NCI-H345 treated with DMSO at 0.1 percent for 48 hours (cell line): ENCODE measurements at regions not wholly inside any gene's neighbourhood (a gene's known extent, or its start where the extent isn't known, plus 50 kb on each side); places are given as distances from the start of the nearest gene placed in this dataset.

Experiments
- DNase-seq: peaks from one replicate; lab custom pipeline; 2025; ENCODE audit not compliant: unreplicated experiment; lab: John Stamatoyannopoulos, UW

GRCh38 chr10:43715334-43715733 lies 66.7 kb upstream of the ZNF32 start:
- peak; percentile 4 for DNase-seq

DNA sequence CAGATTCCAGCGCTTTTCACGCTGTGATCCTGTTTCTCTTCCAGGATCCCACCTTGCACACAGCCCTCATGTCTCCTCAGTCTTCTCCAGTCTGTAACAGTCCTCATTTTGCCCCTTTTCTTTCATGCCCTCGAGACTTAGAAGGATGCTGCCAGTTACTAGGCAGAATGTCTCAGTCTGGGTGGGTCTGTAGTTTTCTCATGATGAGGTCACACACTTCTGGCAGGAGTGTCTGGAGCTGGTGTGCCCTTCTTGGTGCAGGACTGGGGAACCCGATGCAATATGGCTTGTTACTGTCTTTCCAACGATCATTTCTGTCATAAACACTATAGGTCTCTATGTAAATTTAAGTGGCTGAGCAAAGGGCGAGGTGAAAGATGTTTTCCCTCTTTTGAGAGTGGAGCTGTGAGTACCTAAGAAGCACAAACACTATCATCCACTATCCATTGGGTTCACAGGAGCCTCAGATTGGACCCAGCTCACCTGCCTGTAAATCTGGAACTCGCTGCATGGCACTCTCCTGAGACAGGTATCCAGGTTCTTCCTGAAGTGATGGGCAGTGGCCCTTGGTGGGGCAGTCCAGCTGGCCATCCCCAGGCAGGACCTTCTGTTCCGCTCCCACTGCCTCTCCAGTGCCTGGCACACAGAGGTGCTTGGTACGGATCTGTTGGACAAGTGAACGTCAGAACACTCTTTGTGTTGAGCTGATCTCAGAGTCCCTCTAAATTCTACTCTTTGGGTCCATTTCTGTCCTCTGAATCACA lies 64.3 kb upstream of the ZNF32 start:
- no peak for DNase-seq

- DNase-seq: no peak
These were observed 62.2 kb upstream of the ZNF32 start for GRCh38 chr10:43710772-43711471.

GRCh38 chr10:43708262-43708661 lies 59.6 kb upstream of the ZNF32 start:
- no peak for DNase-seq

GRCh38 chr10:43707770-43708169 lies 59.1 kb upstream of the ZNF32 start:
- DNase-seq: no peak

GRCh38 chr10:43706166-43706565 lies 57.5 kb upstream of the ZNF32 start:
- no peak for DNase-seq

DNA sequence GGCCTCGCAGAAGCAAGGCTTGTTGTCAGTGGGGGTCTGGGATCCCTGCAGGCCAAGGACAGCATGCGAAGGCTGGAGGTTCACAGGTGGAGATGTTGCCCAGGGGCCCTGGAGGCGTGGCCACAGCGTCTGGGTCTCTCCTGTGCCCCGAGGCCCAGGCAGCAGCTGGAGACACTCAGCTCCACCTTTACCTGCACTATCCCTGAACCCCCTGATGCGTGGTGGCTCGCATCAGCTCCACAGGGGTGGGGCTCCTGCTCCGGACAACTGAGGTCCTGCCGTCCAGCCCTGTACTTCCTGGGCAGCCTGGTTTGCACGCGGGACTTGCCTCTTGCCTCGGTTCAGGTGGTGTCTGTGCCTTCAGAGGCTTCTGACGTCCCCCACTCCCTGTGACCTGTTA lies 54.6 kb upstream of the ZNF32 start:
- DNase-seq: no peak

DNA sequence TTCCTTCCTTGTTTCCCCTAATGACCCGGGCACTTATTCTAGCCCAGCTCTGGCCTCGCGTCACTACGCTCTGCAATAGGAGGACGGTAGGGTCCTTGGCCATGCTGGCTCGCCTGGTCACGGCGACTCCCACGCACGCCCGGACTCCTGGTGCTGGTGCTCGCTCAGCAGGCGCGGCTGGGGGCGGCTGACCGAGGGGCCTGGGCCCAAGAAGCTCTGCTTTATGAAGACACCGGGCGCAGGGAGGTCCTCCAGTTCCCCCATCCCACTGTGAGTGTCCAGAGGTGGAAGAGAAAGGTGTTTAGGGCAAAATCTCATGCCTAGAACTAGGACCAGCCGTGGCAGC lies 54.2 kb upstream of the ZNF32 start:
- DNase-seq: no peak

DNA sequence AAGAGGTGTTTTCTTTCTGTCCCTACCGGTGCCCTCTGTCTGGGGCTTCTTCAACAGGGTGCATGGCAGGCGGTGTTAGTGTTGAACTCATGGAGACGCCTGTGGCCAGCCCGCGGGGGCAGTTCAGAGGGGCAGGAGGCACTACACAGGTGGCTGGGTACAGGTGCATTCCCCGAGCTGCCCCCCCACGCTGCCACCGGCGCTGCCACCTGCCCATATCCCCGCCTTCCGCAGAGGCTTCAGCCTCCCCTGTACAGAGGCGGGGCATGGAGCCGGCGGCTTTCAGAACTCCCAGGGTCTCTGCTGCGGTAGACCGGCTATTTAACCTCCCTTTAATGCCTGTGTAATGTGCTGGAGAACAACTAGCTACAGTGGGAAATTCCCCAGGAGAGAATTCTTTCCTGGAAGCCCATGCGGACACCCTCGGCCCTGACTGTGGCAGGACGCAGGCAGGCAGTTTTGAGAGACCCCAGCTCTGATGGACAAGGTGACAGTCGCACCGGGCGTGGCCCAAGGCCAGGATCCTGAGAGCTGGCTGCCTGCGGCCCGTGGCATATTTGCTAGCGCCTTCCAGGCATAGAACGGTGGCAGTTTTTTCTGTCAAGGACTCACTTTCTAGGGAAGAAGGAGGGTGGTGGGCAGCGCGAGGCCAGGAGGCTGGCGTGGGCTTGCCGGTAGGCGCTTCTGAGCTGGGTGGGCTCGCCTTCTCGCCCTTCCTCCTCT lies 53.7 kb upstream of the ZNF32 start:
- no peak for DNase-seq

DNA sequence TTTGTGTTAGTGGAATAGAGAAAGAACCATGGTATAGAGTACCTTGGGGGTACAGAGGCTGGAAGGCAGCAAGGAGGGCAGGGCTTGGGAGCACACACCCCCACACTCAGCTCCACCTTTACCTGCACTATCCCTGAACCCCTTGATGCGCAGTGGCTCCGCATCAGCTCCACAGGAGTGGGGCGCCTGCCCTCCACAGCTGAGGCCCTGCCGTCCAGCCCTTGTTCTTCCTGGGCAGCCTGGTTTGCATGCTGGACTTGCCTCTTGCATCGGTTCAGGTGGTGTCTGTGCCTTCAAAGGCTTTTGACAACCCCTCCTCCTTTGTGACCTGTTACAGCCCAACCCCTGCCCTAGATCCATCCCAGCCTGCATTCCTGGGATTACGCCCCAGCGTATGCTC lies 52.6 kb upstream of the ZNF32 start:
- no peak for DNase-seq

- DNase-seq: no peak
These were observed 51.6 kb upstream of the ZNF32 start for GRCh38 chr10:43700306-43700705.

DNA sequence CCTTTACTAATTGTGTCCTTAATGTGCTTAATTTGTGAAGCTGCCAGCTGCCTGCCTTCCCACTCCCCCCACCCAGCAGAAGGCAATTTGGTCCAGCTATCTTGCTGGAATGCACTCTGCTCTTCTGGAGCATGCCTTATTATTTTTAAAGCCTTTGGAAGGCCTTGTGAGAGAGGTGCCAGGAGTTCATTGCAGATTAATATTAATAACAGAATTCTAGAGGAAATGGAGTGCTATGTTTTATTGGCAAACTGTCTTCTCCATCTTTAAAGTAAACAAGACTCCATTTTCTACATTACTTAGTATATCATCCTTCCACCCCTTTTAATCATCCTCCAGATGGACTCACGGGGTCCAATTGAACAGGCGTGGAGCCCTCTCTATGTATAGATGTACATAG lies 50.8 kb upstream of the ZNF32 start:
- DNase-seq: no peak
